ENCODE measurements at regions not wholly inside any gene's neighbourhood (a gene's known extent, or its start where the extent isn't known, plus 50 kb on each side); places are given as distances from the start of the nearest gene placed in this dataset.

- no peak for DNase-seq
These were observed 79.7 kb downstream of the VMA21 start for GRCh38 chrX:151476604-151477303.

GRCh38 chrX:151478058-151478457 is 81.1 kb downstream of the VMA21 start:
- DNase-seq, result no peak

GRCh38 chrX:151488677-151489076 is 74.8 kb upstream of the PASD1 start:
- peak; percentile 6 for DNase-seq

GRCh38 chrX:151505796-151506195 is 57.7 kb upstream of the PASD1 start:
- no peak for DNase-seq

- DNase-seq, result no peak
These were observed 53.3 kb upstream of the PASD1 start for GRCh38 chrX:151510203-151510602.

- DNase-seq, result no peak
These were observed 50.0 kb upstream of the PASD1 start for GRCh38 chrX:151513472-151513871.
